G401.6 (cell line): ENCODE measurements at regions not wholly inside any gene's neighbourhood (a gene's known extent, or its start where the extent isn't known, plus 50 kb on each side); places are given as distances from the start of the nearest gene placed in this dataset.

Source experiments
- FAIRE-seq: peaks from 2 replicates; lab custom pipeline; 2012; peaks lifted over from hg19 to GRCh38; lab: Jason Lieb, UNC

DNA sequence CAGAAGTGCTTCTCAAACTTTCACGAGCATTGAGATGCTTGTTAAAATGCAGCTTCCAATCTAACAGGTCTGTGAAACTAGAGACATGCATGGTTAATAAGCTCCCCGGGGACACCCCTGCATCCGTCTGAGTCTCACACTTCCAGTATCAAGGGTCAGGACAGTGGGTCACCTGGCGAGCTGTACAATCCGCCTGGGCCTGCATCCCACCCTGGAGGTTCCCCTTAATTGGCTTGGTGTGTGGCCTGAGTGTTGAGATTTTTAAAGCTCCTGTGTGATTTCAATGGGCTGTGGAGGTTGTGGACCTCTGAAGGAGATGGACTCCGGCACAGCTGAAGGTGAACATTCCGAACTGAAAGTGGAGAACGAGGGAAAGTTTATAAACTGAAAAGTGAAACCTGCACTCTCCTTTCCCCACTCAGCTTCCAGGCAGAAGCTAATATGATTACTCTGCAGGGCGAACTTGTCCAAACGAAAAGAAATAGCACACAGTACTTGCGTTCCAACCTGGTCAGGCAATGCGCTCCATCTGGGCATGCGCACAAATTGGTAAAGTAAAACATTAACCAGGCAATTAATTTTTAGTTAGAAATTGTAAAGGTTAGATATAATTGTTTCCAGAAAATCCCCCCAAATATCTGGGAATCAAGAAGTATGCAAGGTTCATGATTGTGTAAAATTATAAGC lies 191.7 kb upstream of the ALKAL2 start:
- no peak for FAIRE-seq

DNA sequence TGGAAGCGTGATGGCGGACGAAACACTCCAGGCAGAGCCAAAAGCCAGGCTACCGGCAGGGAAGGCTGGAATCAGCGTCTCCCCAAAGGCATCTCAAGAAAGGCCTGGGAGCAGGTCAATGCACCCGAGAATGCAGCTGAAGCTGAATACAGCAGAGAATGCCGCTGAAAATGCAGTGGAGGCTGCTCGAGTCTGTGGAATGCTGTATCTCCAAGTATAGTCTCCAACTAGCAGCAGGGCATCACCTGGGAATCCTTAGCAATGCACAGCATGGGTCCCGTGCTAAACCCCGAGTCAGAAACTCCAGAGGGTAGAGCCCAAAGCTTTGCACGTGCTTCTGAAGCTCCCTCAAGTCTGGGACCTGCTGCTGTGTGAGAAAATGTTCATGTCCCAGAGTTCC lies 191.1 kb upstream of the ALKAL2 start:
- no peak for FAIRE-seq

DNA sequence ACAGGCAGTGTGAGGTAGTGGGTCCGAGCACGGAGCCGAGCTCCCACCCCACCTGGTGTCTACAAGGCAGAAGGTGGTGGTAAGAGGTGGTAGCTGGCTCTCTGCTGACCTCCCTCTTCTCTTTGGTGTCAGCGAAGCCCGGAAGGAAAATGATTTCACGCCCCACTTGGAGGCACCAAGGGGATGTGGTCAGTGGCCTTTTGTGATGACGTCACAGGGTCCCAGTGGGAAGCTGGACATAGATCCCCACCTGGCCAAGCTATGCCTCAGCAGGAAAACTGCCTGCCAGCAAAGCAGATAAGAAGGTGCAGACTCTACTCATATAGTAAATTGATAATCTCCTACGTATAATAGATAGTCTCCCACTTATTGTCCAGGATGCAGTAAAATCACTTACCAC lies 183.7 kb upstream of the ALKAL2 start:
- no peak for FAIRE-seq

DNA sequence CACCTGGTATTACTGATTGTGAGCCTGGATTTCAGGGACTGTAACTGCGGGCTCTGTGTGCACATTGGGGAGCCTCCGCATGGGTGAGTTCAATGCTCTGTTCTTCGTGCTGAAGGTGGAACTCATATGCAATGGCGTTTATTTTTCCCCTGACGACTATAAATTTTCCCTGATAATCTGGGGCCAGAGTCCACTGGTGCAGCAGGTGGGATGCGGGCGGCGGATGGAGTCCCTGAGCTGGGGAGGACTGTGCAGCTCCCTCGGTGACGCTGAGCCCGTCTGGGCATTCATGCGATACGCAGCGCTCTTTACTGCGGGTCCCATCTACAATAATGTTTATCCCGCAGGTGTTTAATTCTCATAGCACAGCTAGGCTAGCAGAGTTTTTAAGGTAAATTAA lies 181.6 kb upstream of the ALKAL2 start:
- no peak for FAIRE-seq

DNA sequence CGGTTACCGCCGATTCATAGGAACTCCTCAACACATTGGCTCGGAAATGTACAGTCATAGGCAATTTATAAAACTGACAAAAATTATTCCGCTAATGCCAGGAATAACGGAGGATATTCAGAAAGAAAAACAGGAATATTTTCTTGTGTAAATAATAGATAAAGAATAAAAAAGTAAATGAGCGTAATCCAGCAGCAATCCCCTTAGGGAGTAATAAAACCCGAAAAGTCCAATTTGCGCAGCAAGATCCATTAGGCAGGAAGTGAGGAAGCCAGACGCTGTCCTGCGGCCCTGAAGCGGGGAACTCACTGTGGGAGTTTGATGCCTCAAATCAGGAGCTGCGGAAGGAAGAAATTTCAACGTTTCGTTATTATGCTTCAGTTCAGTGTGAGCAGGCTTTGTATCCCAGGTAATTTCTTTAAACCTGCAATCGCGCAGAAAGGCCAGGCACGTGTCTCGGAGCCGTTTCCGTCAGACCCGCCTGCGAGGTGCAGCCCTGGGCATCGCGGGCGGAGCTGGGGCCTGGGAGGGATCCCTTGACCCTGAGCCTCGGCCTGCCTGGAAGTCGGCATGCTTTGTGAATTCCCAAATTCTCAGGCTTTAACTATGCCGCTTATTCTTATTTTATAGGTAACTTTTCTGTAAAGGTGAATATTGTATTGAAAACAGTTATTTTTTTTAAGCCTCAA lies 180.9 kb upstream of the ALKAL2 start:
- FAIRE-seq = no peak

DNA sequence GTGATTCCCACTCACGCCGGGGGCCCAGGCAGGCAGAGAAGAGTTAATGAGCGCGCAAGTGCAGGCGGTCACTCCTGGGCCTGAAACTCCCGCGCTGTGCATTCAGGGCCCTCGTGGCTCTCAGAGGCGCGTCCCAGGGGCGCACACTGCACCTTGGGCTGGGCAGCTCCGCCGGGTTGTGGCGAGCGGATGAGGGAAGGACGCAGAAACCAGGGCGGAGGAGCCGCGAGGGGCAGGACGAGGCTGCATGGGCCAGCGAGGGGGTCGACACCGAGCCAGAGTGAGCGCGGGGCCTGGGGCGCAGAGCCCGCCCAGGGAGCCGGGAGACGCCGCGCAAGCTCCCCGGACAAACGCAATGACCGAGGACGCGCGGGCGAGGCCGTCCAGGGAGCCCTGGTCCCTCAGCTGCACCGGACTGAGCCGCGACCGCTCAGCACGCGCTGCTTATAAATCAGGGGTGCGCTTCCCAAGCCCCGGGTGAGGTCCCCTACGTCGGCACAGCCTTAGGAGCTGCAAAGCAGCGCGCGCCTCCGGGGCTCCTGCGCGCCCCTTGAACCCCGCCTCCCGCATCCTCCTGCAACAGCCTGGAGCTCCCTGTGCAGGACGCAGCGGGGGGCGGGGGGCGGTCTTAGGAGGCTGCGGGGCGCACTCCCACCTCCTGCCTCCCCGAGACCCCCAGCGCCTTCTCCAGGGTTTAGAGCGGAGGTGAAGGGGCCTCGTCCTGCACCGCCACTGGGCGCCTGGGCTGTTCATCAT lies 180.2 kb upstream of the ALKAL2 start:
- FAIRE-seq = no peak

DNA sequence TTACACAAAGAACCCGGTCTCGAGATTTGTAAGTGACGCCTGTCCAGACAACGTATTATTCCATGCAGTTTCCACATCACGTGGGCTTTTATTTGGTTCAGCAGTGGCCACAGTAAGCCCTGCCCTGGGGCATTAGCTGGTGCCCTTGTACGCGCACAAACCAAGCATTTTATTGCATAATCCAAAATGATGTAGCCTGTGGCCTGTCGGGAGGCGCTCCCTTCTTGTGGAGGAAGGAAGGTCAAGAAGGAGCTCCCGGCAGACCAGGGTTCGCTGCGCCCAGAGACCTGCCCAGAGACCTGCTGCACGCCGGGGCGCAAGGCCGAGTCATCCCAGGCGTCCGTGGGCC lies 179.6 kb upstream of the ALKAL2 start:
- no peak for FAIRE-seq

DNA sequence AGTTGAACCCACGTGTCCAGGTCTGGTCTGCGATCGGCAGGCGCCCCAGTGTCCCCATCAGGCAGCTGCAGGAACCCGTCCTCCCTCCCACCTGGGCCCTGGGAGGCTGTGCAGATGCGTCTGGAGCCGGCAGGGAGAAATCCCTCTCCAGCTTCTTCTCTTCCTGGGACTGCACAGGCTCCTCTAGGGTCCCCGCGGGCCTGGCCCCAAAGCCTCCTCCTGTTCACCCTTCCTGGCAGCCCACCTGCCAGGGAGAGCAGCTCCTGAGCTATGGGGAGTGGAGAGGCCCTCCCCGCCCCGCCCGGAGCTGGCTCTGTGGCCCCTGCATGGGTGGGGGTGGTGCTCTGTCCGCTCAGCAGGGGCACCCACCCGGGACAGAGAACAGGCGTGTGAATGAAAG lies 179.2 kb upstream of the ALKAL2 start:
- no peak for FAIRE-seq

DNA sequence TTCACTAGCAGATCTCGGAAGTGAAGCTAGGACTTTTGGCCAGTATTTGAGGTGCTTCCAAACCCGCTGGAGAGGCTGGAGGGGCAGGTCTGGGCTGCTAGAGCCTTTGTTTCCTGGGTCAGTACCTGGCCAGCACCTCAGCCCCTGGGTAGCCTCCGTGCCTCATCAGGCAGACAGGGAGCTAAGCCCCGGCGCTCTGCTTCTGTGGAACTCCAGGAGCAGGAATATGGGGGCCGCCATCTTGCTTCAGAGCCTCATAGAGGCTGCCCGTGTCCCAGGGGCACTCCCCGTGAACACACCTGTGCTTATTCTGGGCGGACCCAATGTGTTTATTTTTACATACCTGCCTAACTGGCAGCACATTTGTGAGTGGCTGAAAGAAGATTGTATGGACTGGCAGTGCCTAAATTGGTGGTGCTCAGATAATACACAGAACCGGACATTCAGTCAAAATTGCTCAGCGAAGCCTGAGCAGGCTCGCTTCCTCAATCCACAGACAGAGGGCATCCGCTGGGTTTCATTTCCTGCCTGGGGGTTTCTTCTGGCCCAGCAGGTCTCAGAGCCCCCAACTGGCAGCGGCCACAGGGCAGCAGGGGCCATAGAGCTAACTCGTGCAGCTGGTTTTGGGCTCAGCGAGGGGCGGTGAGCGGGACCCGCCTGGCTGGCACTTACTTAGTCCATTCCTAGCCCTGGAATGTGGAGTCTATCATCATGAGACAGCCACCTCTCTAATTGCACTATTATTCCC lies 176.8 kb upstream of the ALKAL2 start:
- FAIRE-seq = no peak

DNA sequence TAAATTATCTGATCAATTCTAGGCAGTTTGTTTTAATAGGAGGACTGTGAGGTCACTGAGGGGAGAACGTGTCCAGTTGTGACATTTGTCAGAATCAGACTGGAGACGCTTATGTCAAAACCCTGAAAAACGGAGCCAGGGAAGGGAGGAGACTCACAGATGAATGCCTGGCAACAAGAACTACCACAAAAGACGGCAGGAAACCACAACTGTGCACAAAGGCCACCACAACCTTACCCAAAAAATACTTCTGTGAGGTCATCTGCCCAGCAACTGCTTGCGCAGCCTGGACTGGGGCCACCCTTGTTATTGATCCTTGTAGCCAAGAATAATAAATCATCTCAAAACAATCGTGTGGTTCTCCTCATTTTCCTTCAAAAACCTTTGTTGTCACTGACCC lies 173.0 kb upstream of the ALKAL2 start:
- no peak for FAIRE-seq

DNA sequence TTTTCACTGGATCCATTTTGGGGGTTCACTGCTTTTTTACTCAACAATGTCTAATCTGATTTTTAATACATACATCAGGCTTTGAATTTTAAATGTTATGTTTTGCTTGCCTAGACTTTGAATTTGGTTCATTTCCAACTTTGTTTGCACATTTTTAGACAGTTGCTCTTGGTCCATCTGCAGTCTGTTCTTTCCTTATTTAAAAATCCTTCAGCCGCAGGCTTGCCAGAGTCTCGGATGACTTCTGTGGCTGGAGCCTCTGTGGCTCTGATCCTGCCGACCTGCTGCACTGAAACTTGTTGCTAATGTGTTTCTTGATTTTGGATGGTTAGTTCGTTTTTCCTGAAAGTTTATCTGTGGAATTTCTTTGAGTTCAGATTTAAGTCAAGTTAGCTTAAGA lies 172.0 kb upstream of the ALKAL2 start:
- no peak for FAIRE-seq

DNA sequence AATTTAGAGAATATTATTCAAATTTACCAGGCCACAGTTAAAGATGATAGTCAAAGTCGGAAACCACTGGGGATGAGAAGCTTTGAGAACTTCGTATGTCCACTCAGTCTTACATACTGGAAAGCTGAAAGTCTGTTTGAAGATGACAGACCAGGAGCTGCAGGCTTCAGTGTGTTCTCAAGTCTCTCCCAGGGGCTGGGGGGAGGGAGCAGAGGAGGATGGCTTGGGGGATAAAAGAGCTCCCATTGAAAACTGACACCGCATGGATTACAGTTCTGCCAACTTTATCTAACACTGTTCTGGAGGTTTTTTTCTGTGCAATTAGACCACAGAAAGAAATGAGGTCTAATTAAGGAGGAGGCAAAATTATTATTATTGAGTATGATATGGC lies 170.5 kb upstream of the ALKAL2 start:
- FAIRE-seq = no peak

DNA sequence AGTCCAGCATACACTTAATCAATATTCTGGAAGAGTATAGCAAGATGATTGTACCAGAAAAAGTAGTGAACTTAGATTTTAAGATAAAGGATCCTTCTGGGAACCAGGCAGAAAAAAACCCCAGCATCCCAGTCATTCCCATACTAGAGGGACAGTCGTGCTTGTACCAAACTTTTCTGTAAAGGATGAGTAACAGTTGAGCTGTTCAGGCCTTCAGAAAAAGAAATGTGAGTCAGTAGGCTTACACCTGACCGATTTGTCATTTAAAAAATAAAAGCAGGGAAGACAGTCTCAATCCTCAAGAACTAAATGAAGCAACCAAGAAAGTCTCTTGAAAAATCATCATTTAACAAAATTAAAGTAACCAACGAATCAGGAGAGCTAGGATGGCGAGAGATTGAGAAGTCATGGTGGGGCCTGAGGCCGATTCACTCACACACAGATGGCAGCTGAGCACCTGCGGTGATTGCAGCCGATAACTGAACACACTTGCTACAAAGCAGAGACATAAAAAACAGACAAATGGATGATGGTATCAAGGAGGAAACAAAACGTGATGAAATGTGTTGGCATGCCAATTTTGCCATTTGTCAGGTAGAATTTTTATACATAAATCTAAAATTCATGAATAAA lies 170.0 kb upstream of the ALKAL2 start:
- no peak for FAIRE-seq

DNA sequence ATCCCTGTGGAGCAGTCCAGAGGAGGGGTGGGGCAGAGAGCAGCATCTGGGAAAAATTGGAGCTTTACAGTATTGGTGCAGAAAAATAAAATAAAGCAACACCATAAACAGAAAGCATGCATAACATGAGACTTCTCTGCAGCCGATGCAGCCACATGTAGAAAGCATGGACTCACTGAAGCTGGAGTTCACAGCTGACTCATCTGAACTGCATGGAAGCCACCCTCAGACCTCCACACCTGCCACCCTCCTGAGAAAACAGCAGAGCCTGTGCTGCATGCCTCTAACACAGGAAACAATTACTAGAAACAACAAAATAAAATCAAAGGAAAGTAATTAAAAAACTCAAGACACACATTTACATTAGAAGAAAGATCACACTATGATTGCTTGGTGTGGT lies 169.4 kb upstream of the ALKAL2 start:
- FAIRE-seq = no peak

DNA sequence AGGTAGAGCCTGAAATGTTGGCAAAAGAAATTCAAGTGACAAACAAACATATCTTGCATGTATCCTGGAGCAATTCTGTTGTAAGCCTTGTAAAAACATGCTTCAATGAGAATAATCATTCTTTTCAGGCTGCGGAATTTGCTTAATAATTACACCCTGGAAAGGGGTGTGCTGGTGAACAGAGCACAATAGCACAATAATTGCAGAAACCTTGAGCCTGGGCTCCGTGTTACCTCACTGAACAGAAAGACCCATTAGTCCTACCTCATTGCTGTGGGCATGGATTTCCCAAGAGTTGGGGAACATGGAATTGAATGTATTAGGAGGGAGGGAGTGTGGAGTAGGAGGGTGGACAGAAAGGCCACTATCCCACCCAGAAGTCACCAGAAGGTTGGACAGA lies 168.0 kb upstream of the ALKAL2 start:
- FAIRE-seq = no peak

DNA sequence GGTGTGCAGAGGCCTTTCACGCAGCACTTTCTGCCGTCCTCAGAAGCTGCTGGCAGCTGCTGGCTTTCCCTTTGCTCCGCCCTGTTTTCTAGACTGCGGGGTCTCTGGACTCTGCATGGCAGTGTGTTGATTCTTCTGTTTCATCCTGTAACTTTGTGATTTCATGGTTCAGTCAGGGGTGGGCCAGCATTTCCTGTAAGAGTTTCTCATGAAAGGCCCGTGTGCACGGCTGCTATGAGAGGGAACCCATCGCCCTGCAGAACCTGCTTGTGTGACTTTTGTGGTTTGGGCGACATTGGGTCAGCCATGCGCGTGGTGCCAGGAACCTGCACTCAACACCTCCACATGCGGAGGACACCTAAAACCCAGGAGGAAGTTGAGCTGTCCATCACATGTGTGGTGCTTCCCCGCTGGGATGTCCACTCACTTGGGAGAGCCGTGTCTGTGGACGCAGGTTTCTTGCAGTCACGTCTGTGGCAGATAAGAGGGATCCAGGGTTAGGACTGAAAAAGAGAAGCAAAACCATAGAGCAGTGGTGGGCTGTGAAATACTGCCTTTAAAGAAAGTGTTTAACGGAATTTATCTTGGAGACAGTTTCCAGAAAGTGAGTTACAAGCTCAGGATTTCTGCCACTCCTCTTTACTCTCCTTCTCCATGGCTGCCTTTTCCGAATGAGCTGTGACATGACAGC lies 167.3 kb upstream of the ALKAL2 start:
- no peak for FAIRE-seq

DNA sequence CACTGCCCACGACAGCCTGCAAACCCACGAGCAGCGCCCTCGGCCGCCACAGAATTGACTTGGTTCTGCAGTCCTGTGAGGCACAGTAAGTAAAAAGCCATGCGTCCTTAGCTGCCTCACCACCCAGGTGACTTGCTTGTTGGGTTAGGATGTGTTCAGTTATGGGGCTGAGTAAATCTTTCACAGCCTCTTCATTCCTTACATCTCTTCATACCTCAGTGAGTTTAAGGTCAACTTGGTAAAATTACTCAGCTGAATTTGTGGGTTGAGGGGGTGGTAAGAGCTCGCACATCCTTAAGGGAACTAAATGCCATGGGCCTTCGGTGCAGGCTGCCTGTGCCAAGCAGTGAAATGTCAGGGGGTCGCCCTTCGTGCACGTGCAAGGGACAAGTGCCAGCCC lies 165.2 kb upstream of the ALKAL2 start:
- FAIRE-seq = no peak

DNA sequence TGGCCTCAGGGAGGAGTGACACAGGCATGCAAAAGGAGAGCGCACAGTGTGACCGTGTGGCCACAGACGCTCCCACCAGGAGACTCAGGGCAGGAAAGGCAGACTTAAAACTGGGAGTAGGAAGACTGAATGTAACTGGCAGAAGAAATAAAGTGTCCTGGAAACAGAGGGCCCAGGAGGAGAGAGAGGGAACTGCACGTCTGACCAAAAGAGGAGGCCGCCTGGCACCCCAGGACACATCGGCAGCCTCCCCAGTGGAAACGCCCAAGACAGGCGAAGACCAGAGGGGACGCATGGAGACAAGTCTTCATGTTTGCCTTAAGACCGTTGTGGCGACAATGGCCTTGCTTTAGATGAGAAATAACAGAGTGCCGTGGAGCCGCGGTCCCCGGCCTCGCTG lies 163.6 kb upstream of the ALKAL2 start:
- FAIRE-seq = no peak

DNA sequence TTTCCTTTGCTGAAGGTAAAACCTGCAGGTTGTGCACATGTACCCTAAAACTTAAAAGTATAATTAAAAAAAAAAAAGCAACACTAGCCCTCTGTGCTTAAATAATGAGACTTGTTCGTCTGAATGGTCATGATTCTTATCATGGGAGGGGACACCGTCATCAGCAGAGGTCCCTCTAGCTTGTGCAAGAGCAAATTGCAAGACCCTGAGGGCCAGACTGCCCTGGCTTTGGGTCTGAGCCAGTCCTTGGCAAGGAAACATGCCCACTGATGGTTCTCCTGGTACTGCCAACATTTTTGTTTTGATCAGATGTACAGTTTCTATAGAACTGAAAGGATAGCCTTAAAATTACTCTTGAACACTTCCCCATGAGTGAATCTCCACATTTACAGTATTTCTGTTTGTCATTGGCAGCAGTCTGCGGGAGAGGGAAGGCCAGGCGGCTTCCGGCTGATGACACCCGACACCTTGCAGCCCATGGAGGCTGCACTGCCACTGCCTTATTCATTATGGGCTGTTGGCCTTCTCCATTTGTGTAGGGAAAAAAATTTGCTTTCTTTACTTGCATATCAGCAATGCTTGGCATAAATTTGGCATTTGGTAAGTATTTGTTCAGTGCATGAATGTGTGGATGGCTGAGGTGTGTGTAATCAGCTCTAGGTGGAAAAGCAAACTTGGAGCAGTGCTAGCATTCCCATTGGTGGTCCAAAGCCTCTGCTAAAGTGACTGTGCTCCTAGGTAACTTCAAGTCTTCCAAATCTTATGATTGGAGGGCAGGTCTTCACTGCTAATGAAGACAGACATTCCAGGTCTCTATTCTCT lies 161.6 kb upstream of the ALKAL2 start:
- no peak for FAIRE-seq

DNA sequence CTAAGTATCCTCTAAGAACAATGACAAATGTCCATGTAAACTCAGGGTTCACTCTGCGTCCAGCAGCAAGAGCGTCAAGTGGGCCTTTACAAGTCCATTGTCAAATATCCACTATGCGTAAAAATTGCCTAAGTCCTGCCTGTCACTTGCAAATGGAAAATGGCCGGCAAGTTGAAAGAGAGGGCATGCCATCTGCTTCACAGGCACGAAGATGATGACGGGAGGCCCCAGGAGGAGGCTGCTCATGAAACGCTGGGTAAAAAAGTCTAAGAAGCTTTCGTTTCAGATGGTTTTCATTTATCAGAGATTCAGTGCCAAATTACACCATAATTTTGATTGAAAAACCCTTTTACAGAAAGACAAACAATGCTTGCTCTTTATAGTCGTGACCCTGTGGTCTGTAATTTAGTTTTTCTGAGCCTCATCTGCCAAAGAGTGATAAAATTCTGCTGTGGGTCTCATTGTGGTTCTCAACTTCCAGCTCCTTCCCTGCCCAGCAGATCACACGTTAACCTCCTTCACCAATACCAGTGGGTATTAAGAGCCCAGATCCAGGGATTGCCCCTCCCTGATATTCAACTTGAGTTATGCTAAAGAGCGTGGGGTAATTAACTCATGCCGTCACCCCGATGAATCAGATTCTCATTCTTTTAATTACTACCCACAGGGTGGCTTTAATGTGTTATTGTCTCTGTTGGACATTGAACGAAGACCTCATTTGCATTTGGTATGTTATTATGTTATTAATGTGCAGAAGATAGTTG lies 160.2 kb upstream of the ALKAL2 start:
- FAIRE-seq = no peak
